SK-N-SH (cell line): ENCODE measurements at regions not wholly inside any gene's neighbourhood (a gene's known extent, or its start where the extent isn't known, plus 50 kb on each side); places are given as distances from the start of the nearest gene placed in this dataset.

Experiments
- FOSL2 ChIP-seq: IDR thresholded peaks from 2 replicates; pipeline ENCODE4 v1.4.0; 2012; ENCODE audit warnings: low read depth, mild to moderate bottlenecking, moderate library complexity, borderline replicate concordance
- SIN3A ChIP-seq: IDR thresholded peaks from 2 replicates; pipeline ENCODE4 v1.6.1; 2012; ENCODE audit warnings: low read depth, mild to moderate bottlenecking, low read length, moderate library complexity, borderline replicate concordance
- TEAD4 ChIP-seq: IDR thresholded peaks from 2 replicates; pipeline ENCODE4 v1.4.0; 2012; ENCODE audit warnings: mild to moderate bottlenecking, borderline replicate concordance; ENCODE audit not compliant: insufficient read depth
- TF ChIP-seq, protein P1 (sequence below): fragments of 200-600 bp; sonication (generic); IDR thresholded peaks from 2 replicates; pipeline ENCODE4 v1.6.1; 2017; ENCODE audit warnings: antibody characterized with exemption, mild to moderate bottlenecking, moderate library complexity

DNA sequence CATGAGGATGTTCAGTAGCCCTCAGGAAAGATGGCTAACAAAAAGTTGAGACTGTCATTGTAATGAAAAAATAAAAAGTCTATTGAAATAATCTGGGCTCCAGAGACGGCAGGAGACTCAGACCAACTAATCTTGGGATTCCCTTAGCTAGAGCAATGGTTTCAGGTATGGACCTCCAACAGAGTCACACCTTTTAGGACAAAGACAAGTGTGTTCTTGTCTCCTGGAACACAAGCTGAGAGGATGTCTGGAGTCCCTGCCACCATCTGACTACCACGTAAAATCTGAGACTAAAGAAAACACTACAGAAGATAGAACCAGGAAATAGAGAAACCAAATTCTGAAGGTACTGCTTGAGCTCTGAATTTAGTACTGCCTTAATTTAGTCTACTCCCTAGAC is 103.3 kb upstream of the RBBP8 start:
- TF ChIP-seq, protein P1, sequence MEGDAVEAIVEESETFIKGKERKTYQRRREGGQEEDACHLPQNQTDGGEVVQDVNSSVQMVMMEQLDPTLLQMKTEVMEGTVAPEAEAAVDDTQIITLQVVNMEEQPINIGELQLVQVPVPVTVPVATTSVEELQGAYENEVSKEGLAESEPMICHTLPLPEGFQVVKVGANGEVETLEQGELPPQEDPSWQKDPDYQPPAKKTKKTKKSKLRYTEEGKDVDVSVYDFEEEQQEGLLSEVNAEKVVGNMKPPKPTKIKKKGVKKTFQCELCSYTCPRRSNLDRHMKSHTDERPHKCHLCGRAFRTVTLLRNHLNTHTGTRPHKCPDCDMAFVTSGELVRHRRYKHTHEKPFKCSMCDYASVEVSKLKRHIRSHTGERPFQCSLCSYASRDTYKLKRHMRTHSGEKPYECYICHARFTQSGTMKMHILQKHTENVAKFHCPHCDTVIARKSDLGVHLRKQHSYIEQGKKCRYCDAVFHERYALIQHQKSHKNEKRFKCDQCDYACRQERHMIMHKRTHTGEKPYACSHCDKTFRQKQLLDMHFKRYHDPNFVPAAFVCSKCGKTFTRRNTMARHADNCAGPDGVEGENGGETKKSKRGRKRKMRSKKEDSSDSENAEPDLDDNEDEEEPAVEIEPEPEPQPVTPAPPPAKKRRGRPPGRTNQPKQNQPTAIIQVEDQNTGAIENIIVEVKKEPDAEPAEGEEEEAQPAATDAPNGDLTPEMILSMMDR = no peak
- no peak for TF ChIP-seq SIN3A
- no peak for TF ChIP-seq FOSL2
- no peak for TF ChIP-seq TEAD4
